Ectodermal cell (in vitro differentiated cells): ENCODE measurements at regions not wholly inside any gene's neighbourhood (a gene's known extent, or its start where the extent isn't known, plus 50 kb on each side); places are given as distances from the start of the nearest gene placed in this dataset.
"Not testable (repeated sequence)": the region's sequence is repeated elsewhere in the genome, so short reads cannot be mapped to it uniquely, and the experiment has no call there.

ENCODE experiments used
- H3K27ac ChIP-seq: 2 replicates; pipeline ENCODE4 v1.7.0; 2013; ENCODE audit warnings: mild to moderate bottlenecking, low read depth, low read length; ENCODE audit not compliant: insufficient read depth, poor library complexity, severe bottlenecking
- H3K27me3 ChIP-seq: 2 replicates; pipeline ENCODE4 v1.7.0; 2013; ENCODE audit warnings: mild to moderate bottlenecking, low read length; ENCODE audit not compliant: insufficient read depth, control insufficient read depth, poor library complexity, severe bottlenecking
- H3K36me3 ChIP-seq: one replicate; pipeline ENCODE4 v1.7.0; 2013; ENCODE audit warnings: low read length; ENCODE audit not compliant: control insufficient read depth, insufficient read depth
- H3K4me1 ChIP-seq: one replicate; pipeline ENCODE4 v1.7.0; 2013; ENCODE audit warnings: low read length; ENCODE audit not compliant: control insufficient read depth, insufficient read depth
- H3K4me3 ChIP-seq: 2 replicates; pipeline ENCODE4 v1.7.0; 2013; ENCODE audit warnings: low read depth, low read length, control low read depth; ENCODE audit not compliant: insufficient read depth
- H3K9me3 ChIP-seq: 2 replicates; pipeline ENCODE4 v1.7.0; 2013; ENCODE audit warnings: mild to moderate bottlenecking, low read length, moderate library complexity; ENCODE audit not compliant: control insufficient read depth
- WGBS, 2 experiments: methylation state at CpG; one replicate each; pipeline ENCODE4 v1.1.7; 2013; ENCODE audit warnings: missing lambda C conversion rate in 2 of 2; 5-methylcytosine and 5-hydroxymethylcytosine counted together

GRCh38 chr6:9830808-9831207 lies 584.1 kb downstream of the TFAP2A start:
- no peaks in the 10 kb centered on the region for H3K9me3 ChIP-seq
- no peaks in the 10 kb centered on the region for H3K27me3 ChIP-seq
- WGBS, 2 experiments, result 83 to 93% methylated on average over 2 of the region's 2 CpGs
- H3K36me3 ChIP-seq, result no peaks in the 10 kb centered on the region
- H3K4me3 ChIP-seq, result no peak overlapping the region
- H3K27ac ChIP-seq, result no peak overlapping the region
- H3K4me1 ChIP-seq, result no peaks in the 10 kb centered on the region

- Histone ChIP-seq H3K27ac (no peak overlapping the region), H3K27me3 (no peaks in the 10 kb centered on the region), H3K9me3 (no peaks in the 10 kb centered on the region), H3K4me3 (no peak overlapping the region), H3K36me3 (no peaks in the 10 kb centered on the region), H3K4me1 (no peaks in the 10 kb centered on the region)
- WGBS, 2 experiments, result 96 to 99% methylated on average over 4 of the region's 4 CpGs
Observed at GRCh38 chr6:9825526-9825925, 589.3 kb downstream of the TFAP2A start.

GRCh38 chr6:9810727-9811126 lies 604.1 kb downstream of the TFAP2A start:
- H3K27ac ChIP-seq, H3K27me3 ChIP-seq, H3K4me3 ChIP-seq, H3K36me3 ChIP-seq, H3K4me1 ChIP-seq, H3K9me3 ChIP-seq: not testable (repeated sequence)
- 85 to 89% methylated on average over 24 of the region's 24 CpGs for WGBS, 2 experiments

GRCh38 chr6:9810286-9810685 lies 604.6 kb downstream of the TFAP2A start:
- no peaks in the 10 kb centered on the region for H3K27me3 ChIP-seq
- 93 to 94% methylated on average over 6 of the region's 6 CpGs for WGBS, 2 experiments
- H3K4me3 ChIP-seq, result no peak overlapping the region

GRCh38 chr6:9806195-9806594 lies 608.7 kb downstream of the TFAP2A start:
- Histone ChIP-seq H3K27ac (no peak overlapping the region), H3K27me3 (no peaks in the 10 kb centered on the region), H3K4me1 (no peaks in the 10 kb centered on the region), H3K4me3 (no peak overlapping the region), H3K36me3 (no peaks in the 10 kb centered on the region), H3K9me3 (no peaks in the 10 kb centered on the region)
- WGBS, 2 experiments, result 84 to 85% methylated on average over 5 to 6 of the region's 6 CpGs

More at GRCh38 chr6:9810286-9810685, 604.6 kb downstream of the TFAP2A start:
- H3K27ac ChIP-seq, result no peak overlapping the region
- no peaks in the 10 kb centered on the region for H3K9me3 ChIP-seq
- H3K36me3 ChIP-seq, result no peaks in the 10 kb centered on the region
- H3K4me1 ChIP-seq, result no peaks in the 10 kb centered on the region

- no peaks in the 10 kb centered on the region for H3K27me3 ChIP-seq
- no peak overlapping the region for H3K27ac ChIP-seq
- H3K4me1 ChIP-seq, result no peaks in the 10 kb centered on the region
- H3K4me3 ChIP-seq, result no peak overlapping the region
- H3K9me3 ChIP-seq, result no peaks in the 10 kb centered on the region
- H3K36me3 ChIP-seq, result no peaks in the 10 kb centered on the region
- WGBS, 2 experiments, result 93 to 95% methylated on average over 11 of the region's 11 CpGs
Observed at GRCh38 chr6:9801249-9801754, 613.6 kb downstream of the TFAP2A start.

- Histone ChIP-seq H3K27ac (no peak overlapping the region), H3K9me3 (no peaks in the 10 kb centered on the region), H3K36me3 (no peaks in the 10 kb centered on the region), H3K4me1 (no peaks in the 10 kb centered on the region), H3K27me3 (no peaks in the 10 kb centered on the region), H3K4me3 (no peak overlapping the region)
Observed at GRCh38 chr6:9799582-9799981, 615.3 kb downstream of the TFAP2A start.

GRCh38 chr6:9796827-9797226 lies 618.0 kb downstream of the TFAP2A start:
- no peak overlapping the region for H3K27ac ChIP-seq
- WGBS, 2 experiments, result 83 to 94% methylated on average over 2 of the region's 2 CpGs
- H3K4me1 ChIP-seq, result no peaks in the 10 kb centered on the region
- H3K36me3 ChIP-seq, result no peaks in the 10 kb centered on the region
- no peaks in the 10 kb centered on the region for H3K9me3 ChIP-seq
- H3K27me3 ChIP-seq, result no peaks in the 10 kb centered on the region
- no peak overlapping the region for H3K4me3 ChIP-seq

GRCh38 chr6:9795880-9796279 lies 619.0 kb downstream of the TFAP2A start:
- 48 to 54% methylated on average over 5 of the region's 5 CpGs for WGBS, 2 experiments
- no peak overlapping the region for H3K4me3 ChIP-seq
- no peaks in the 10 kb centered on the region for H3K27me3 ChIP-seq
- H3K4me1 ChIP-seq, result no peaks in the 10 kb centered on the region
- H3K27ac ChIP-seq, result no peak overlapping the region
- no peaks in the 10 kb centered on the region for H3K36me3 ChIP-seq
- no peaks in the 10 kb centered on the region for H3K9me3 ChIP-seq

GRCh38 chr6:9789201-9789600 lies 625.7 kb downstream of the TFAP2A start:
- 77 to 81% methylated on average over 3 of the region's 3 CpGs for WGBS, 2 experiments
- Histone ChIP-seq H3K27me3 (no peaks in the 10 kb centered on the region), H3K4me3 (no peak overlapping the region), H3K4me1 (no peaks in the 10 kb centered on the region), H3K27ac (no peak overlapping the region), H3K36me3 (no peaks in the 10 kb centered on the region), H3K9me3 (no peaks in the 10 kb centered on the region)

- 89 to 100% methylated on average over 1 to 3 of the region's 3 CpGs for WGBS, 2 experiments
- Histone ChIP-seq H3K27ac (no peak overlapping the region), H3K9me3 (no peaks in the 10 kb centered on the region), H3K4me3 (no peak overlapping the region), H3K4me1 (no peaks in the 10 kb centered on the region), H3K36me3 (no peaks in the 10 kb centered on the region), H3K27me3 (no peaks in the 10 kb centered on the region)
Observed at GRCh38 chr6:9784786-9785185, 630.1 kb downstream of the TFAP2A start.
